KMS-11 (cell line): ENCODE measurements at regions not wholly inside any gene's neighbourhood (a gene's known extent, or its start where the extent isn't known, plus 50 kb on each side); places are given as distances from the start of the nearest gene placed in this dataset.
"Not testable (repeated sequence)": the region's sequence is repeated elsewhere in the genome, so short reads cannot be mapped to it uniquely, and the experiment has no call there.

Experiments used
- H2AFZ ChIP-seq: fragments of 200-600 bp; sonication (generic); 2 replicates; pipeline ENCODE4 v1.6.1; 2016; ENCODE audit warnings: antibody characterized with exemption, mixed run types, low read depth
- H3K27ac ChIP-seq: fragments of 200-600 bp; sonication (generic); 2 replicates; pipeline ENCODE4 v1.6.1; 2016; ENCODE audit warnings: mild to moderate bottlenecking, mixed run types
- H3K27me3 ChIP-seq: fragments of 200-600 bp; sonication (generic); 2 replicates; pipeline ENCODE4 v1.6.1; 2017; ENCODE audit warnings: mild to moderate bottlenecking, low read depth, mixed run types, moderate library complexity; ENCODE audit not compliant: insufficient read depth
- H3K36me3 ChIP-seq: fragments of 200-600 bp; sonication (generic); 2 replicates; pipeline ENCODE4 v1.6.1; 2017; ENCODE audit warnings: mild to moderate bottlenecking, mixed run types; ENCODE audit not compliant: insufficient read depth
- H3K4me1 ChIP-seq: fragments of 200-600 bp; sonication (generic); 2 replicates; pipeline ENCODE4 v1.6.1; 2016; ENCODE audit warnings: mild to moderate bottlenecking, low read depth, mixed run types; ENCODE audit not compliant: poor library complexity, severe bottlenecking
- H3K4me2 ChIP-seq: fragments of 200-600 bp; sonication (generic); 2 replicates; pipeline ENCODE4 v1.7.0; 2016; ENCODE audit warnings: mild to moderate bottlenecking, mixed run types
- H3K4me3 ChIP-seq: fragments of 200-600 bp; sonication (generic); IDR thresholded peaks from 2 replicates; pipeline ENCODE4 v1.6.1; 2017; ENCODE audit warnings: low read depth, low read length, mixed read lengths; ENCODE audit not compliant: insufficient read depth
- H3K79me2 ChIP-seq: fragments of 200-600 bp; sonication (generic); 2 replicates; pipeline ENCODE4 v1.6.1; 2016; ENCODE audit warnings: low read depth, mixed run types; ENCODE audit not compliant: insufficient read depth
- H3K9ac ChIP-seq: fragments of 200-600 bp; sonication (generic); 2 replicates; pipeline ENCODE4 v1.6.1; 2016; ENCODE audit warnings: mild to moderate bottlenecking, mixed run types
- H4K20me1 ChIP-seq: fragments of 200-600 bp; sonication (generic); 2 replicates; pipeline ENCODE4 v1.6.1; 2016; ENCODE audit warnings: mild to moderate bottlenecking, mixed run types; ENCODE audit not compliant: insufficient read depth
- CTCF ChIP-seq: fragments of 200-600 bp; sonication (generic); conservative IDR thresholded peaks from 2 replicates; pipeline ENCODE4 v1.6.1; 2017; ENCODE audit warnings: low read depth, mild to moderate bottlenecking, antibody characterized with exemption, low read length, moderate library complexity, mixed read lengths

DNA sequence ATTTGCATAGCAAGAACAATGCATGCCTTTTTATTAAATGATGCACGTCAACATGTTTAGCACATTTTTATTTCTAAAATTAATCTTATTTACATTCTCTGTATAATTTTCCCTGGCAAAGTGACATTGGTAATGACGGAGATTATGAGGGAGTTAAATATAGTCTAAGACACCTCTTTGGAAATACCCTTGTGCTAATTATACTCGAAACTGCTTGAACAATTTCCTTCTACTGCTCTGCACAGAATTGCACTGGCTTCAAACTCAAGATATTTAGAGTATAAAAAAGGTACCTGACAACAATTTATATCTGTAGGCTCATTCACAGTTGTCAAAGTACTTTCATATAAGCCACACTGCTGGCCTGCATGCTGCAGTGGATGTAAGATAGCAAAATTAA lies 602.7 kb downstream of the NXPH1 start:
- Histone ChIP-seq H3K79me2 (no peaks in the 10 kb centered on the region), H2AFZ (no peak overlapping the region), H3K4me2 (no peak overlapping the region), H3K4me3 (no peak overlapping the region), H4K20me1 (no peaks in the 10 kb centered on the region), H3K27ac (no peak overlapping the region), H3K27me3 (no peaks in the 10 kb centered on the region), H3K36me3 (no peaks in the 10 kb centered on the region), H3K9ac (no peak overlapping the region), H3K4me1 (no peaks in the 10 kb centered on the region)
- no peak for TF ChIP-seq CTCF

- Histone ChIP-seq H4K20me1 (no peaks in the 10 kb centered on the region), H2AFZ (no peak overlapping the region), H3K36me3 (no peaks in the 10 kb centered on the region), H3K9ac (no peak overlapping the region), H3K4me3 (no peak overlapping the region), H3K4me1 (no peaks in the 10 kb centered on the region), H3K27ac (no peak overlapping the region), H3K27me3 (no peaks in the 10 kb centered on the region), H3K4me2 (no peak overlapping the region), H3K79me2 (no peaks in the 10 kb centered on the region)
- no peak for TF ChIP-seq CTCF
Measured at GRCh38 chr7:9071160-9071762, 637.9 kb downstream of the NXPH1 start.

DNA sequence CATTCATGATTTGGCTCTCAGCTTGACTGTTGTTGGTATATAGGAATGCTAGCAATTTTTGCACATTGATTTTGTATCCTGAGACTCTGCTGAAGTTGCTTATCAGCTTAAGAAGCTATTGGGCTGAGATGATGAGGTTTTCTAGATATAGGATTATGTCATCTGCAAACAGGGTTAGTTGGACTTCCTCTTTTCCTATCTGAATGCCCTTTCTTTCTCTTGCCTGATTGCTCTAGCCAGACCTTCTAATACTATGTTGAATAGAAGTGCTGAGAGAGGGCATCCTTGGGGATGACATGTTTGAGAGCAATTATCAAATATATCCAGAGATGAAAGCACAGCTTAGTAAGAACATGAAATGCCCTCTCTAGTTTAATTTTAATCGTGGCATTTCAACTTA lies 642.4 kb downstream of the NXPH1 start:
- not testable (repeated sequence) for H3K36me3 ChIP-seq, H3K79me2 ChIP-seq, H2AFZ ChIP-seq, H4K20me1 ChIP-seq, H3K27ac ChIP-seq, H3K4me2 ChIP-seq, H3K27me3 ChIP-seq, H3K4me1 ChIP-seq, H3K4me3 ChIP-seq, H3K9ac ChIP-seq

GRCh38 chr7:9082203-9082602 lies 648.8 kb downstream of the NXPH1 start:
- no peaks in the 10 kb centered on the region for H3K79me2 ChIP-seq
- no peaks in the 10 kb centered on the region for H4K20me1 ChIP-seq
- no peak for TF ChIP-seq CTCF
- no peak overlapping the region for H3K27ac ChIP-seq
- H3K4me1 ChIP-seq: no peaks in the 10 kb centered on the region
- H3K9ac ChIP-seq: no peak overlapping the region
- no peak overlapping the region for H3K4me2 ChIP-seq
- no peak overlapping the region for H3K4me3 ChIP-seq
- H3K36me3 ChIP-seq: no peaks in the 10 kb centered on the region
- H2AFZ ChIP-seq: no peak overlapping the region
- H3K27me3 ChIP-seq: no peaks in the 10 kb centered on the region

DNA sequence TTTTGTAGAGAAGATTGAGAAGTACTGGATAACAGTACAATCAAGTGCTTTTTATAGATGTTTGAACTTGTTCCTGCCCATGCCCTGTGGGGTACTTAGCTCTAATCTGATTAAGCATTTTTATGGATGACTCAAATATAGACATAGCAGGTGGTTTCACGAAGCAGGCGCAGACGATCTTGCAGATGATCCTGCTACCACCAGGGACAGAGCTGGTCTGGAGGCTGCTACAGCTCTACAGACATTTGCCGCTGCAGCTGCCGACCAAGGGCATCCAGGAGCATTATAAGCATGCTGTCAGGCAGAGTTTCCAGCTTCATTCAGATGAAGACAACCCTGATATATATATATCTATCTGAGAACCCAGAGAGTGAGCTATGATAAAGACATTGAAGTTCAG lies 650.4 kb downstream of the NXPH1 start:
- Histone ChIP-seq H3K4me1 (no peaks in the 10 kb centered on the region), H3K4me3 (no peak overlapping the region), H3K79me2 (no peaks in the 10 kb centered on the region), H2AFZ (no peak overlapping the region), H3K4me2 (no peak overlapping the region), H3K27me3 (no peaks in the 10 kb centered on the region), H4K20me1 (no peaks in the 10 kb centered on the region), H3K36me3 (no peaks in the 10 kb centered on the region), H3K27ac (no peak overlapping the region), H3K9ac (no peak overlapping the region)
- no peak for TF ChIP-seq CTCF
